HEK293 (cell line): ENCODE measurements at regions not wholly inside any gene's neighbourhood (a gene's known extent, or its start where the extent isn't known, plus 50 kb on each side); places are given as distances from the start of the nearest gene placed in this dataset.

Experiments used
- CTCF ChIA-PET: fragments of 350-600 bp; formaldehyde crosslinking; extraction: SDS; loops from one replicate; lab custom pipeline; 2021; ENCODE audit warnings: antibody characterized with exemption; lab: Yijun Ruan, JAX
- POLR2A ChIA-PET: fragments of 300-600 bp; formaldehyde crosslinking; extraction: SDS; loops from one replicate; lab custom pipeline; 2020; ENCODE audit warnings: antibody characterized with exemption, inconsistent platforms; lab: Yijun Ruan, JAX
- H3K27ac ChIP-seq: fragments of 200-500 bp; sonication (Bioruptor generic); 2 replicates; pipeline ENCODE4 v1.5.1; 2014; ENCODE audit warnings: low read depth, low read length, control low read depth, inconsistent platforms; ENCODE audit errors: extremely low read depth
- H3K36me3 ChIP-seq, 2 experiments: fragments of 200-500 bp in 1 of 2; sonication (Bioruptor generic) in 1 of 2; 1 replicate in 1 of 2; 2 replicates in 1 of 2; pipeline ENCODE4 v1.5.1; 2014 to 2017; ENCODE audit warnings: inconsistent platforms in 2 of 2, low read length in 2 of 2; ENCODE audit not compliant: control insufficient read depth in 2 of 2, insufficient read depth in 1 of 2
- H3K4me1 ChIP-seq: fragments of 200-500 bp; sonication (Bioruptor generic); 2 replicates; pipeline ENCODE4 v1.5.1; 2014; ENCODE audit warnings: mild to moderate bottlenecking, low read length, inconsistent platforms; ENCODE audit not compliant: control insufficient read depth, insufficient read depth
- H3K4me3 ChIP-seq: 2 replicates; pipeline ENCODE4 v1.5.1; 2011; ENCODE audit warnings: low read depth, mild to moderate bottlenecking, control low read depth, low read length, moderate library complexity
- H3K9me3 ChIP-seq: fragments of 200-500 bp; sonication (Bioruptor generic); 2 replicates; pipeline ENCODE4 v1.5.1; 2014; ENCODE audit warnings: low read depth, low read length, inconsistent platforms; ENCODE audit not compliant: control insufficient read depth, insufficient read depth
- BCL11A ChIP-seq: fragments of 450-650 bp; formaldehyde crosslinking; IDR thresholded peaks from 2 replicates; pipeline ENCODE4 v1.5.1; 2016; ENCODE audit warnings: low read depth, missing biosample characterization, missing genetic modification characterization
- GLIS1 ChIP-seq: fragments of 450-650 bp; formaldehyde crosslinking; IDR thresholded peaks from 2 replicates; pipeline ENCODE4 v1.5.1; 2016; ENCODE audit warnings: missing biosample characterization, missing genetic modification characterization
- HOXA7 ChIP-seq: sonication (generic); formaldehyde crosslinking; IDR thresholded peaks from 2 replicates; pipeline ENCODE4 v1.8.1; 2022; ENCODE audit warnings: missing genetic modification reagents, borderline replicate concordance
- RBAK ChIP-seq: fragments of 450-650 bp; formaldehyde crosslinking; IDR thresholded peaks from 2 replicates; pipeline ENCODE4 v1.5.1; 2016; ENCODE audit warnings: missing biosample characterization, missing genetic modification characterization
- SALL2 ChIP-seq: fragments of 450-650 bp; formaldehyde crosslinking; IDR thresholded peaks from 2 replicates; pipeline ENCODE4 v1.5.0; 2017; ENCODE audit warnings: missing biosample characterization, mild to moderate bottlenecking, missing genetic modification characterization, borderline replicate concordance
- YY1 ChIP-seq: fragments of 450-650 bp; formaldehyde crosslinking; IDR thresholded peaks from 2 replicates; pipeline ENCODE4 v1.5.1; 2018; ENCODE audit warnings: missing biosample characterization, missing genetic modification characterization
- ZBTB44 ChIP-seq: fragments of 450-650 bp; IDR thresholded peaks from 2 replicates; pipeline ENCODE4 v1.5.1; 2018; ENCODE audit warnings: missing biosample characterization, mild to moderate bottlenecking, missing genetic modification characterization
- ZFHX2 ChIP-seq: fragments of 450-650 bp; formaldehyde crosslinking; conservative IDR thresholded peaks from 2 replicates; pipeline ENCODE4 v1.5.1; 2016; ENCODE audit warnings: missing biosample characterization, missing genetic modification characterization
- ZIC2 ChIP-seq: fragments of 450-650 bp; formaldehyde crosslinking; IDR thresholded peaks from 2 replicates; pipeline ENCODE4 v1.5.1; 2016; ENCODE audit warnings: missing biosample characterization, missing genetic modification characterization
- ZNF157 ChIP-seq: fragments of 450-650 bp; formaldehyde crosslinking; IDR thresholded peaks from 2 replicates; pipeline ENCODE4 v1.5.1; 2016; ENCODE audit warnings: missing biosample characterization, missing genetic modification characterization
- ZNF16 ChIP-seq: fragments of 450-650 bp; formaldehyde crosslinking; IDR thresholded peaks from 2 replicates; pipeline ENCODE4 v1.5.1; 2016; ENCODE audit warnings: low read depth, missing biosample characterization, missing genetic modification characterization
- ZNF223 ChIP-seq: fragments of 450-650 bp; formaldehyde crosslinking; IDR thresholded peaks from 2 replicates; pipeline ENCODE4 v1.5.1; 2016; ENCODE audit warnings: missing biosample characterization, missing genetic modification characterization
- ZNF311 ChIP-seq: fragments of 450-650 bp; formaldehyde crosslinking; IDR thresholded peaks from 2 replicates; pipeline ENCODE4 v1.5.1; 2017; ENCODE audit warnings: missing biosample characterization, missing genetic modification characterization, borderline replicate concordance
- ZNF341 ChIP-seq: fragments of 450-650 bp; formaldehyde crosslinking; IDR thresholded peaks from 2 replicates; pipeline ENCODE4; 2016; ENCODE audit warnings: low read depth, missing biosample characterization, missing genetic modification characterization
- ZNF394 ChIP-seq: fragments of 450-650 bp; formaldehyde crosslinking; IDR thresholded peaks from 2 replicates; pipeline ENCODE4 v1.5.1; 2016; ENCODE audit warnings: missing biosample characterization, missing genetic modification characterization, mild to moderate bottlenecking, moderate library complexity, borderline replicate concordance
- ZNF416 ChIP-seq: fragments of 450-650 bp; formaldehyde crosslinking; IDR thresholded peaks from 2 replicates; pipeline ENCODE4 v1.5.1; 2016; ENCODE audit warnings: missing biosample characterization, missing genetic modification characterization
- ZNF48 ChIP-seq: fragments of 450-650 bp; formaldehyde crosslinking; IDR thresholded peaks from 2 replicates; pipeline ENCODE4 v1.5.1; 2016; ENCODE audit warnings: missing biosample characterization, missing genetic modification characterization
- ZNF544 ChIP-seq: fragments of 450-650 bp; formaldehyde crosslinking; IDR thresholded peaks from 2 replicates; pipeline ENCODE4 v1.5.0; 2017; ENCODE audit warnings: missing biosample characterization, missing genetic modification characterization
- ZNF561 ChIP-seq: fragments of 450-650 bp; IDR thresholded peaks from 2 replicates; pipeline ENCODE4 v1.5.1; 2018; ENCODE audit warnings: missing biosample characterization, missing genetic modification characterization, borderline replicate concordance
- ZNF596 ChIP-seq: fragments of 450-650 bp; IDR thresholded peaks from 2 replicates; pipeline ENCODE4 v1.5.0; 2018; ENCODE audit warnings: missing biosample characterization, mild to moderate bottlenecking, missing genetic modification characterization, moderate library complexity
- ZNF664 ChIP-seq: fragments of 450-650 bp; formaldehyde crosslinking; IDR thresholded peaks from 2 replicates; pipeline ENCODE4 v1.5.1; 2016; ENCODE audit warnings: missing biosample characterization, missing genetic modification characterization
- ZNF701 ChIP-seq: fragments of 450-650 bp; formaldehyde crosslinking; IDR thresholded peaks from 2 replicates; pipeline ENCODE4 v1.5.1; 2016; ENCODE audit warnings: missing biosample characterization, missing genetic modification characterization
- ZNF747 ChIP-seq: fragments of 450-650 bp; formaldehyde crosslinking; IDR thresholded peaks from 2 replicates; pipeline ENCODE4 v1.5.1; 2016; ENCODE audit warnings: missing biosample characterization, missing genetic modification characterization
- ZNF777 ChIP-seq: fragments of 450-650 bp; formaldehyde crosslinking; IDR thresholded peaks from 2 replicates; pipeline ENCODE4 v1.5.1; 2017; ENCODE audit warnings: missing biosample characterization, missing genetic modification characterization, borderline replicate concordance
- ZNF785 ChIP-seq: fragments of 450-650 bp; formaldehyde crosslinking; IDR thresholded peaks from 2 replicates; pipeline ENCODE4 v1.5.1; 2016; ENCODE audit warnings: missing biosample characterization, missing genetic modification characterization
- ZXDB ChIP-seq: fragments of 450-650 bp; formaldehyde crosslinking; IDR thresholded peaks from 2 replicates; pipeline ENCODE4 v1.5.1; 2016; ENCODE audit warnings: missing biosample characterization, missing genetic modification characterization
- TF ChIP-seq, protein P1 (sequence below): fragments of 450-650 bp; formaldehyde crosslinking; IDR thresholded peaks from 2 replicates; pipeline ENCODE4 v1.5.1; 2016; ENCODE audit warnings: missing biosample characterization, missing genetic modification characterization

- H3K4me3 ChIP-seq: no peak overlapping the region
- H3K27ac ChIP-seq: no peak overlapping the region
- no peaks in the 10 kb centered on the region for H3K4me1 ChIP-seq
- H3K9me3 ChIP-seq: no peaks in the 10 kb centered on the region
- no peaks in the 10 kb centered on the region for H3K36me3 ChIP-seq
- CTCF ChIA-PET: no interaction called here
- TF ChIP-seq ZXDB: no peak
- TF ChIP-seq ZNF785: no peak
- POLR2A ChIA-PET: no interaction called here
These were observed 1184.1 kb downstream of the AMY1C start for GRCh38 chr1:104933846-104934245.

GRCh38 chr1:104945406-104945805 is 1195.7 kb downstream of the AMY1C start:
- no peak overlapping the region for H3K4me3 ChIP-seq
- POLR2A ChIA-PET: no interaction called here
- CTCF ChIA-PET: no interaction called here
- H3K4me1 ChIP-seq: no peaks in the 10 kb centered on the region
- H3K9me3 ChIP-seq: no peaks in the 10 kb centered on the region
- TF ChIP-seq ZNF664 (no peak), ZNF544 (tag by site-specific recombination) (no peak), ZNF394 (no peak), ZFHX2 (tag by site-specific recombination) (no peak), ZNF223 (no peak), ZNF561 (tag by site-specific recombination) (no peak), ZNF341 (tag by site-specific recombination) (no peak), ZNF416 (tag by site-specific recombination) (no peak), ZIC2 (tag by site-specific recombination) (no peak), ZNF16 (no peak)
- H3K27ac ChIP-seq: no peak overlapping the region
- H3K36me3 ChIP-seq: no peaks in the 10 kb centered on the region

- H3K9me3 ChIP-seq: no peaks in the 10 kb centered on the region
- no peaks in the 10 kb centered on the region for H3K36me3 ChIP-seq
- H3K4me1 ChIP-seq: no peaks in the 10 kb centered on the region
- no peak overlapping the region for H3K4me3 ChIP-seq
- ChIA-PET POLR2A (no interaction called here), CTCF (no interaction called here)
- no peak overlapping the region for H3K27ac ChIP-seq
- TF ChIP-seq ZNF701 (no peak), HOXA7 (no peak), ZNF777 (no peak), ZNF311 (no peak), ZNF596 (tag by site-specific recombination) (no peak)
These were observed 1197.0 kb downstream of the AMY1C start for GRCh38 chr1:104946558-104947210.

DNA sequence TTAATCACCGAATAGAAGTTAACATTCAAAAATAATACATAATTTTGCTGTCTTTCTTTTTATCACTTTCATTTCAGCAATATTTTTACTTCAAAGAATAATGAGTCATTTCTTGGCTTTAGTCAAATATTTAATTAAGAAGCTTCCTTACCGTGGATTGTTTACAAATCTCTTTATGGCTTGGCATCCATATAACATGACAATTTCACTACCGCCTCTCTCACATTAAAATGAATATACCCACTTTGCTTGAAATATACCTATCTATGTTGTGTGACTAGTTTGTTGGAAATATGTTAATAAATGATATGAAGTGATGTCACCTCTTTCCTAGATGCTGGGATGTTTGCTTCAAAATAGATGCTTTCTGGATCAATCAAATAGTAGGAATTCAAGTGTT is 1203.9 kb downstream of the AMY1C start:
- no peak for TF ChIP-seq ZNF747 (tag by site-specific recombination)
- no peak for TF ChIP-seq ZNF48 (tag by site-specific recombination)
- H3K36me3 ChIP-seq: no peaks in the 10 kb centered on the region
- H3K4me1 ChIP-seq: no peaks in the 10 kb centered on the region
- no peaks in the 10 kb centered on the region for H3K9me3 ChIP-seq
- H3K27ac ChIP-seq: no peak overlapping the region
- POLR2A ChIA-PET: no interaction called here
- CTCF ChIA-PET: no interaction called here
- no peak overlapping the region for H3K4me3 ChIP-seq

DNA sequence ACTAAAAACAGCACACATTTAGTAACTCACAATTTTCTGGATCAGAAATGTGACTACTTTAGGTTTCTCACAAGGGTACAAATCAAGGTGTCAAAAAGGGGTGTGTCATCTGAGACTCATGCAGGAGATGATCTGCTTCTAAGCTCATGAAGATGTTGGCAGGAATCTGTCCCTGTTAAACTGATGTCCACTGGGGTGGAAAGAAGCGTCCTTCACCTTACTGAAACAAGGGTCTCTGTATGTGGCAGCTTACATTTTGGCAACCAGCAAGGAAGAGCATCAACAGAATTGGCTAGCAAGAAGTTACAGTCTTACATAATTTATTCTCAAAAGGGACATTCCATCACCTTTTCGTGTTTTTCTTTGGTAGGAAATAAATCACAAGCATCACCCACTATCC is 1223.8 kb downstream of the AMY1C start:
- Histone ChIP-seq H3K4me1 (no peaks in the 10 kb centered on the region), H3K27ac (no peak overlapping the region), H3K9me3 (no peaks in the 10 kb centered on the region), H3K4me3 (no peak overlapping the region), H3K36me3 (no peaks in the 10 kb centered on the region)
- CTCF ChIA-PET: interaction anchor here (0.6 kb wide), 1 partner anchor 1107 kb away, joined by 4 read pairs; no protein-coding TSS in a partner anchor
- POLR2A ChIA-PET: no interaction called here
- no peak for TF ChIP-seq ZNF157 (tag by site-specific recombination)
- TF ChIP-seq GLIS1 (tag by site-specific recombination): no peak
- no peak for TF ChIP-seq BCL11A (tag by site-specific recombination)
- TF ChIP-seq RBAK (tag by site-specific recombination): no peak
- no peak for TF ChIP-seq YY1 (tag by site-specific recombination)
- TF ChIP-seq SALL2 (tag by site-specific recombination): no peak
- TF ChIP-seq, protein P1, sequence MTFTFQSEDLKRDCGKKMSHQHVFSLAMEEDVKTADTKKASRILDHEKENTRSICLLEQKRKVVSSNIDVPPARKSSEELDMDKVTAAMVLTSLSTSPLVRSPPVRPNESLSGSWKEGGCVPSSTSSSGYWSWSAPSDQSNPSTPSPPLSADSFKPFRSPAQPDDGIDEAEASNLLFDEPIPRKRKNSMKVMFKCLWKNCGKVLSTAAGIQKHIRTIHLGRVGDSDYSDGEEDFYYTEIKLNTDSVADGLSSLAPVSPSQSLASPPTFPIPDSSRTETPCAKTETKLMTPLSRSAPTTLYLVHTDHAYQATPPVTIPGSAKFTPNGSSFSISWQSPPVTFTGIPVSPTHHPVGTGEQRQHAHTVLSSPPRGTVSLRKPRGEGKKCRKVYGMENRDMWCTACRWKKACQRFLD (tag by site-specific recombination): no peak
- no peak for TF ChIP-seq ZBTB44 (tag by site-specific recombination)
